NOMO-1 treated with dmso at 0.1 percent for 144 hours (cell line): ENCODE measurements at regions not wholly inside any gene's neighbourhood (a gene's known extent, or its start where the extent isn't known, plus 50 kb on each side); places are given as distances from the start of the nearest gene placed in this dataset.
A peak's percentile ranks its signal among the peaks of the same experiment; 100 is the strongest.

Experiments used
- DNase-seq: peaks from one replicate; lab custom pipeline; 2025; ENCODE audit not compliant: unreplicated experiment; lab: John Stamatoyannopoulos, UW

DNA sequence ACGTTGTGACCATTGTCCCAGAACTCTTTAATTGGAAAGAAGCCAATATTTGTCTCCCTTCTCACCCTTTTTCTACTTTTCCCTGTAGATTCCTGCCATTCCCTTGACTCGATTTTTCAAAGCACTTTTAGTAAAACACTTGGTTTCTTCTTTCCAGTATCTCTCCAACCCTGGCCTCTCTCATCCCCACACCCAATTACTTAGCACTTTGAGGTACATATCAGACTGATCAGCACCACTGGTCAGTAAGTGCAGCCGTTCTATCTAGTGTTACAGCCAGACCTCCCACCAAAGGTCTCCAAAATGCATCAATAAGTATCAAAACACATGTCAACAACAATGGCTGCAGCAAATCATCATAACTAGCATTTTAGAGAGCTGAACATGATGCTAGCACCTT is 141.9 kb downstream of the BTG1 start:
- DNase-seq: no peak

DNA sequence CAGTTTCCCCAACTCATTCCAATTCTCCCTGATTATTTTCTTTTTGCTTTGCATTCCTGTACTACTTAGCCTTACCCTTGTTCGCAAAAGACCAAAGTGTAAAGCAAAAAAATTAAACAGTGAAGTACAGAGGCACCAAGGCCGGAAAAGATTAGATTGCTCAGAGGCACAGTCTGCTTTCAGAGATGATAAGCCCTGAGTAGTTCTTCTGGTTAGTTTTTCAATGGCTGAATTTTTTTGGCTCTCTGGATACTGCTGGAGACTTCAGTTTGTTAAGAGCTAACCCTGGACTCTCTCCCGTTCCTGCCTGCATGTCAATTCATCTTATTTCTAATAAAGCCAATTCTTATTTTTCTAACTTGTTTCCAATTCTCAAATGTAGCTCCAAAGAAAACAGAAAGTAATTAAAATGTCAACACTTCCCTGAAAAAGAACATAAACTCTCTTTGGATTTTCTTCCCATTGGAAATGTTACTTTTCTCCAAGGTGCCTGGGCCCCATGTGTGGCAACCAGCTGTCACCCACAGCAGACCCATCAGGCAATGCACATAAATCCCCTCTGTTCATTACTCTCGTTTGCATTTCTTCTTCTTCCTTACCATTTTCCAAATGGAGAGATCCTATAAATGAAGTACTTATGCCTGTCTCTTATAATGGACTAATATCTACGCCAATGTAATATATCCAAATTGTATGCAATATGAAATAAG is 142.8 kb downstream of the BTG1 start:
- DNase-seq: no peak

DNA sequence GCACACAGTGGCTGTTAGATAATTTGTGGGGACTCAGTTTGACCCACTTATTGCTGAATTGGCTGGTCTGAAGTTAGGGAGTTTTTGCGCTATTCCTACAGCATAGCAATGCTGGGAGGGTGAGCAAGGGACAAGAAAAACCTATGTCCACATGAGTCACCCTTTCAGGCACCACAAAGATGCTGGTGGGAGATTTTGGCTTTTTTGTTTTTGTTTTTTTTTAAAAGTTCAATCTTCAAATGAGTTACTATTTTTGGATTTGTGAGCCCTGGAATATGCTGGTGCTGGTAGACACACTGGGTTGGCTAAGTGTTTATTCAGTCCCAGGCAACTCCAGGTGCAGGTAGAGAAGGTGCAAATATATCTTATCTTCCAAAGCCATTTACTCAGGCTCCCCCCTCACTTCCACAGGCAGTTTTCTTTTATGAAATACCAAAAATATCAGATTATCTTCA is 143.4 kb downstream of the BTG1 start:
- DNase-seq: no peak

DNA sequence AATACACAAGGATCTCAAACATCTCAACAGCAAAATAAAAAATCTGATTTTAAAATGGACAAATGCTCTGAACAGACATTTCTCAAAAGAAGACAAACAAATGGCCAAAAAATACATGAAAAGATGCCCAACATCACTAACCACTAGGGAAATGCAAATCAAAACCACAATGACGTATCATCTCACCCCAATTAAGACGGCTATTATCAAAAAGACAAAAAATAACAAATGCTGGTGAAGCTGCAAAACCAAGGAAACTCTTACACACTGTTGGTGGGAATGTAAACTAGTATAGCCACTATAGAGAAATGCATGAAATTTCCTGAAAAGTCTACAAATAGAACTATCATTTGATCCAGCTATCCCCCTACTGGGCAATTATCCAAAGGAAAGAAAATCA is 145.0 kb downstream of the BTG1 start:
- DNase-seq: no peak

DNA sequence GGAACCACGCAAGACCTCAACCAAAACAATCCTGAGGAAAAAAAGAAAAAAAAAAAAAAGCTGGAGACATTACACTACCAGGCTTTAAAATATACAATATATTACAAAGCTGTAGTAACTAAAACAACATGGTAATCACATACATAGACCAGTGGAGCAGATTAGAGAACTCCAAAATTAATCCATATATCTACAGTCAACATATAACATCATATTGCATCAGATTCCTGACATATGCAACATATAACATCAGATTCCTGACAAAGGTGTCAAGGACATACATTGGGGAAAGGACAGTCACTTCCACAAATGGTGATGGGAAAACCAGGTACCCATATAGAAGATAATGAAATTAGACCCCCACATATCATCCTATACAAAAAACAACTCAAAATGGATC is 145.8 kb downstream of the BTG1 start:
- no peak for DNase-seq

DNA sequence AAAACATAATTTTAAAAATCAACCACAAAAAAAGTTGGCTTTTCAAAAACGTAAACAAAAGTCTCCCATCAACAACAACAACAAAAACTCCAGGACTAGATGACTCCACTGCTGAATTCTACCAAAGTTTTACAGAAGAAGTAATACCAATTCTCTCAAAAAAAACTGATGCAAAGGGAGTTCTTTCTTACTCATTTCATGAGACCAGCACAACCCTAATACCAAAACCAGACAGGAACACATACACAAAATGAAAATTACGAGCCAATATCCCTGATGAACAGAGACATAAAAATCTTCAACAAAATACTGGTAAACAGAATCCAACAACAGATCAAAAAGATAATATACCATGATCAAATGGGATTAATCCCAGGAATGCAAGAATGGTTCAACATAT is 147.3 kb downstream of the BTG1 start:
- no peak for DNase-seq

DNA sequence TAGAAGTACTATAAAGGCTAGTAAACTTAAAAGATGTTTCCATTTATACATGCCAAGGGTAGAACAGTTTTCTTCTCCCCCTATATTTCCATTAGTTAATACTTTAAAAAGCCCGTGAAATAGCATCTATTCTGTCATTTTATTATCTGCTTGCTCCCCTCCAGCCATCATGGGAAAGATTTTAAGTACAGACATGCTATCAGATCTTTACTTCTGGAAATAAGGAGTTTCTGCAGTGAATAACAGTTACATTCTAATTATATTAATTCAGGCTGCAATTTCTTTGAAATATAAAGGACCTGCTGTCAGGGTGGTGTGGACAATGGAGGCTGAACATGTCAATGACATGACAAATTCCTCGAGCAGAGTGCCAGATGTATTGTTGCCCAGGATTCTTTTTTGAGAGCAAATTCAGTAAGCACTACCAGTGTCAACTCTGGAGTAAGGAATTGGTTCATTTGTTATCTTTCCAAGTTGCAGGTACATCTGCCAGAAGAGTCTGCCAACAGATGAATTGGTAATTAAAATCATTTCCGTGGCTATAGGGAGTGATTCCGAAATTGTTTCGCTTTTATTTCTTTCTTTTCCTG is 151.3 kb downstream of the BTG1 start:
- DNase-seq: no peak

DNA sequence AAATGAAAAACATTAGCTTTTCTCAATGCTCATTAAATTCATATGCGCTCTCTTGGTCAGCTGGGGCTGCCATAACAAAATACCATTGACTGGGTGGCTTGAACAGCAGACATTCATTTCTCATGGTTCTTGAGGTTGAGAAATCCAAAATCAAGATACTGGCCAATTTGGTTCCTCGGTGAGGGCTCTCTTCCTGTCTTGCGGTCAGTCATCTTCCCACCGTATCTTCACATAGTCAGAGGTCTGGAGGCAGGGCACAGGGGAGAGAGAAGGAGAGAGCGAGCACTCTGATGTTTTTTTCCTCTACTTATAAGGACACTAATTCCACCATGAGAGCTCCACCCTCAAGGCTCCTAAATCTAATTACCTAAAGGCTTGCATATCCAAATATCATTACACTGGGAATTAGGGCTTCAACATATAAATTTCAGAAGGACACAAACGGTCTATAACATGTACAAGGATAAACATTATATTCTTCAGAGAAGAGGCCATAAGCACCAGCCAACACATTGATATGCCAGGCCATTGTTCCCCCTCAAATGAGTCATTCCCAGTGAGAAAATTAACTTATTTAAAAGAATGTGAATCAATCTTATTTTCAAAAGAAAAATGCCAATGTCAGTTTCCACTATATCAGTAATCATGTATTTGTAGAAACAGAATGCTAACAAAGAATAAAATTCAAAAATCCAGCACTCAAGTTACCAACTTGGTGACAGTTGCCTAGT is 152.2 kb downstream of the BTG1 start:
- no peak for DNase-seq

DNA sequence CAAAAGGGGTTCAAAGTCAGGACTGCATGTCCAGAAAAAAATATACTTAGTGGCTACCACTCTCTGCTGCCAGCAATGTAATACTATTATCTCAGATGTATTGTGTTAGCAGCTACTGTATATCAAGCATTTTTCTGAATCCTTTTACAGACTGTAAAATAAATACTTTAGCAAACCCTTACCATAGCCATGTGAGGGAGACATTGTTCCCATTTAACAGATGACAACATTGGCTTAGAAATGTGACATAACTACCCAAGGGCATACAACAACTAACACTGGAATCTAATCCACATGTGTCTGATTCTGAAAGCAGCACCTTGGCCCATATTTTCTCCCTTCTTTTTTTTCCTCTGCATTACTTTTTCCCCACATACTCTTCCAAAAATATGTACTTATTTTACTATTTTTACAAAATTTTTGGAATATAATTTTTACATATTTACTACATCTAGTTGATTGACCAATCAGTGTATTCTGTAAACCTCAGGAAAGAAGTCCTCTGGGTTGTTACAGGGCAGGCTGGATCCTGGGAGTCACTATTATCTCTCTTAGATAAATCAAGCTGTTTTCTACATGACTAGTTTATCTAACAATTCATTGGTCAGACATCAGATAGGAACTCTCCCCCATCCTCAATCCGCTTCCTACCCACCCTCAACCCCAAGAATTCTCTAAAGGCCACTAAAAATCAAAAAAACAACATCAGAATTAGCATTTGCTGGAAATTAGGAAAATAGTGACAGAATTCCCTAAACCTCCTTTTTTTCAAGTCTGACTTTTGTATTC is 154.1 kb downstream of the BTG1 start:
- no peak for DNase-seq

DNA sequence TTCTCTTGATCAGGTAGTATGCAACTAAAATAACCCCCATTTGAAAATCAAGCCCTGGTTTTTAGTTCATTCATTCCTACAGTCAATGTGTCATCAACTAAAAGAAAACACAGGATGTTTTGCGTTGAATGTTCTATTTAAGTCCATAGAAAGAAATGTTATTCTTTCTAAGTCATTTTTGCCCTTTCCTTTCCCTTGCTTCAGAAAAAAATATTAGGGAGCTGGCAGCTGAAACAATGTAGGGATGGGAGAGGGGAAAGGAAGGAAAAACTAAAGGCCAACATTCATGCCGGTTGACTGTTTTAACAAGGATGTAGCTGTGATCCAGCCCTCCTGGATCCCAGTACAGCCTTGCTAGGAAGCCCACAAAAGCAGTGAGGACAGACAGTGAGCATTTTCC is 155.1 kb downstream of the BTG1 start:
- no peak for DNase-seq

DNA sequence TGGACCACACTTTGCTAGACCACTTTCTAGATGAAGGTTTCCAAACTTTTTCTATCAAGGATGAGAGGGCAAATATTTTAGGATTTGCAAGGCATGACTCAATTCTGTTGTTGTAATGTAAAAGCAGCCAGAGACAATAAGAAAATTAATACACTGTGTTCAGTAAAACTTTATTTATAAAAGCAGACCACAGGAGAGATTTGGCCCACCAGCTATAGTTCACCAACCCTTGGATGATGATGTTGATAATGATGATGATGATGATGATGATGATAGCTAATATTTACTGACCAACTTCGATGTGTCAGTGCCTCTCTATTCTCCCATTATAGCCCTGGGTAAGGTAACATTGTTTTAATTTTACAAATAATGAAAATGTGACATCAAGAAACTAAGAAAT is 156.5 kb downstream of the BTG1 start:
- DNase-seq: no peak

DNA sequence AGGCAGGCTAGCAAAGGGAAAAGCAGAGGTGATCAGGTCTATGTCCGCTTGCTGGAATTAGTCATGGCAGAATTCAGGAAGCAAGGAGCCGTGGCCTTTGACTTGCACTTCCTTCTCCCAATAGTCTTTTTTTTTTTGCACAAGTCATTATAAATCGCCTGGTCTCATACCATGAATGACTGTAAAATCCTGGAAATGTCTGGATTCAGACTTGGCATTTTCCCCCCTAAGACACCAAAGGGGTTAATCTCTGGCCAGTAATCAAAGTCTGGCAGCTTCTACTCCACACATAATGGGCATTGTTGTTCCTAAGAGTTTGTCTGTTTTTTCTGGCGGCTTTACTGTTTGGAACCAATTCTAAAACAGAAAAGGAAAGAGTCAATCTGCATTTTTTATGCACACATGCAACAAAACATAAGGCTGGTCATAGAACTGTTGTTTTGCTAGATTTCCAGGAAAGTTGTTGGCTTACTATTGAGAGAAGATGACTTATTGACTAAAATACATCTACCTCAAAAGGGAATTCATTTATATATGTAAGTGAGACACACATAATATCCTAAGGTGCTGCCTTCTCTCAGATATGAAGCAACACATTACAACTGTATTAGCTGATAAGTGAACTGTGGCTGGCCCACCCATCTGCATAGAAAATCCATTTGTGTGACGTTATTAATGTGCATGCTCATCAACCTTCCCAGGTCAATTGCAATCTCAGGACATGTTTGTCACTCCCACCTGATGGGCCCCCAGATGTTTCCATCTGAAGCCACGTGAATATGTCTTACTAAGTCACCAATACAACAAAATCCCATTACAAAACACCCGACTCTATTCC is 157.3 kb downstream of the BTG1 start:
- DNase-seq: no peak

DNA sequence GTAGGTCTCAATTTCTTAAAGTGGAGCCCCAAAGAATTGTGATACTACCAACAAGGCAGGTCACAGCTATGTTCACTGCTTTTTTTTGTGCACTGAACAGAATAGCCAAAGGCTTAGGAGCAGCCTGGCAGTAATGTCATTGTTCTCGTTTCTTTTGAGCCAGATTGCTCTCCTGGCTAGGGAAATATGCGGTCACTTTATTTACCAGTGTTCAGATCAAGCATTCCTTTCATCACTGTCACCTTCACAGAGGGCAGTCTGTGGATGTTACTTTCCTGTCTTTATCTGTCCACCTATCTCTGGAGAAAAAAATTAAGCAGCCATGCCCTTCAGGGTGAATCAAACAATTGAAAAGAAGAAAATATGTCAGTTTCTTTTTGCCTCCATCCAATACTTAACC is 159.6 kb downstream of the BTG1 start:
- no peak for DNase-seq

DNA sequence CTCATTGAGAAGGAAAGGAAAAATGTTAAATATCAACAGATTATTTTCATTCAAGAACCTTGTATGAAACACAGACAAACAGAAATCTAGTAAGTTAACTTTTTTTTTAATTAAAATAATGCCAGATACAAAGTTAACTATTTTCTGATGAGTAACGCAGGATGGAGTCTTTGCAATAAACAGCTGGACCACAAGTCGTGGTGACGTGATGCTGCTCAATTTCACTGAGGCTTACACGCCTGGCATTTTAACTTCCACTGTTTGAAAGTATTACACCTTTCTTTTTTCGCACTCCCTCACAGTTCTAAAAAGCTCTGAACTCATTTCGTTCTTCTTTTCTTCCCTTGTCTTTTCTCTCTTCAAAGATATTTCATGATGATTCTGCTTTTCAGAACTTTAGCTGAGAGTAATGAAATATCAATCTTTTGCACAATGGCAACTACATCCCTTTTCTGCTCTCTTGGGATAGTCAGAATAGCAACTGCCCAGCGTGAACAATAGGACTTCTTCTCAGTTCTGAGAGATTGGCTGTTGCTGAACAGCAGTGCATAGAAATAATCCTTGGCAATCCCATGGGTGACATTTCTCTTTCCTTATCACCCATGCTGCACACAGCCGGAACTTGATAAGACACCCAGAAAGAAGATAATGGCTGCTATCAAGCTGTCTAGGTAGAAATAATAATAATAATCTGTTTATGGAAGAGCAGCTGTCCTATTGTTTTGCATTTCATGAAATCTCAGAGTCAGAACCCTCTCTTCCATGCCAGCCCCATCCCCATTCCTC is 160.5 kb downstream of the BTG1 start:
- DNase-seq: no peak

DNA sequence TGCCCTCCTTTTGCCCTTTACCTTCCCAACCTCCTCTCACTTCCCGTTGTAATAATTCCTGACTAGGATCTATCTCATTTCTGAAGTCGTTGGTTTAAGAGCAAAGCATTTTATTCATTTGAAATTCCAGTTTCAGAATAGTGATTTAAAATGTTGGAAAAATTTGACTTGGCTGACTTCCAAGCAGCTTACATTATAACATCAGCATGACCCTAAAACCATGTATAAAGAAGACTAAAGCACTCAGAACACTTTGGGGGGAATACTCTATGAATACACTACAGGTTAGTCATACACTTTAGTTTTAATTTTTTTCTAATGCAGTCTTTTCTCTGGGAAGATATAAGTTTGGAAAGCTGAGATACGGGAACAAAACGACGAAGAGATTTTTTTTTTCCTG is 161.1 kb downstream of the BTG1 start:
- DNase-seq: no peak

DNA sequence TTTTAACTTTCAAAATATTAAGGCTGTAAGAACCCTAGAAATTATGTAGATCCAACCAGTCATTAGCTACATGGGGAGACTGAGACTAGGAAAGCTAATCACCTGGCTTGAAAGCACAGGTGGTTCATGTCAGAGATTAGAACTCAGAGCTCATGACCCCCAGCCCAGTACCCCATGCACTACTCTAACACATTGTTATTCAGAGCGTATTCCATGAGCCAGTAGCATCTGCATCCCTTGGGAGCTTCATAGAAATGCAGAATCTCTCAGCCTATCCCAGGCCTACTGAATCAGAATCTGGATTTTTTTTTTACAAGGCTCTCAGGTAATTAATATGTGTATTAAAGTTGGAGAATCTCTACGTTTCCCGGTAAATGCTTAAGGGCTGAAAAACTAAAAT is 161.7 kb downstream of the BTG1 start:
- DNase-seq: no peak

DNA sequence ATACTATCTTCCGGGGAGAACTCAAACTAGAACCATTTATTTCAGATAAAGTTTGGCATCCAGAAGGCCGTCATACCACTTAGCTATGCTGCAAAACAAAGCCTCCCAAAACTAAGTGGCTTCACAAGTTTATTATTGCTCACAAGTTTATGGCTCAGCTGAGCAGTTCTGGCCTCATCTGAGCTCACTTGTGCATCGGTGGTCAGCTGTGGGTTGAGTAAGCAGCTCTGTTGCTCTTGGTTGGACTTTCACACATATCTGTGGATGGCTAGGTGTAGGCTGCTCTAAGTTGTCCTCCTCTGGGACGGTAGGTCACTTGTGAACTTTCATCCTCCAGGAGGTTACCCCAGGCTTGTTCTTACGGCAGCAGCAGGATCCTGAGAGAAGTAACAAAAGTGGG is 162.7 kb downstream of the BTG1 start:
- DNase-seq: no peak

DNA sequence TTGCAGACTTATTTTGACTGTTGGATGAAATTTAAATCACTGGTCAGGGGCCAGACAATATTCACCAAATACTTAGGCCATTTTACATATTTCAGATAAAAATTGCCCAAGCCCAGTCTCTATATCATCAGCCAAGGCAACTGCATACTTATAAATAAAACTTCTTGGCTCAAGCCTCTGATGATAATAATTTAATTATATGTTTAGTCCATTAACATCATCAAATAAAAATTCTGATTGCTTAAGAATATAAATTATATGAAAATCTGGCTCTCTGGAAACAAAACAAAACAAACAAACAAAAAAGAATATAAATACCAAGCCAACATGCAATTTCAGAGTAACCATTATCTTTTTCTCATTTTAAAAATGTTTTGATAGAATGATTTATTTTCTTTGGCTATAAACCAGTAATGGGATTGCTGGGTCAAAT is 165.2 kb downstream of the BTG1 start:
- no peak for DNase-seq

DNA sequence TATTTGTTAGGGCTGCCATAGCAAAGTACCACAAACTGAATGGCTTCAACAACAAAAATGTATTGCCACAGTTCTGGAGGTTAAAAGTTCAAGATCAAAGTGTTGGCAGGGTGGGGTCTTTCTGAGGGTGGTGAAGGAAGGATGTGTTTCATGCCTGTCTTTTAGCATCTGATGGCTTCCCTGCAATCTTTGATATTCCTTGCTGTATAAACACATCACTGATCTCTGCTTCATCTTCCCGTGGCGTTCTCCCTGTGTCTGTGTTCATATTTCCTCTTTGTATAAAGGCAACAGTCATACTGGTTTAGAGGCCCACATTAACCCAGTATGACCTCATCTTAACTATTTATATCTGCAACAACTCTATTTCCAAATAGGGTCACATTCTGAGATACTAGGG is 167.5 kb downstream of the BTG1 start:
- peak; percentile 42 for DNase-seq

DNA sequence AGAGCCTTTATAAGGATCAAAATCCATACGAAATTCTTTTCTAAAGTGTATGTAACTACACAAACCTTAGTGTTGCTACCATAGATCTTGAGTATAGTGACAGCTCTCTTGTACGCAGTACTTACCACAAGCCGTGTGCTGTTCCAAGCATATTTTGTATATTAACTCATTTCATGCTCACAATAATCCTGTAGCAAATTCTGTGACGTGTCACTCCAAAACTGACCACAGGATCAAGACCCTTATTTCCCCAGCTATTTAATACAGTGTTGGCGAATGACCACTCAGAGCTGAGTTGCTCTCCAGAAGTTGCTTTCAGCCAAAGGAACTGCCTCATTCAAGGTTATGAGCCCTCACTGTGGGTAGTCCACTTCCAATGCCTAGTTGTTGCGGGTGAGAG is 169.8 kb downstream of the BTG1 start:
- DNase-seq: no peak
